ENCODE measurements at regions not wholly inside any gene's neighbourhood (a gene's known extent, or its start where the extent isn't known, plus 50 kb on each side); places are given as distances from the start of the nearest gene placed in this dataset.

GRCh38 chr13:34039678-34040077, 221.7 kb downstream of the RFC3 start:
- TF ChIP-seq POLR2A (IDR thresholded peaks at IDR 0.05; ENCODE audit: low read depth, low read length) = no peak
- no peak for TF ChIP-seq TAF1 (IDR thresholded peaks at IDR 0.05; ENCODE audit: borderline replicate concordance, low read depth, low read length)
- no peak for TF ChIP-seq POLR2AphosphoS5 (IDR thresholded peaks at IDR 0.05; ENCODE audit: low read depth, low read length)
